ENCODE measurements at regions not wholly inside any gene's neighbourhood (a gene's known extent, or its start where the extent isn't known, plus 50 kb on each side); places are given as distances from the start of the nearest gene placed in this dataset.
"Not testable (repeated sequence)": the region's sequence is repeated elsewhere in the genome, so short reads cannot be mapped to it uniquely, and the experiment has no call there.

GRCh38 chr9:95689669-95690068 is 172.9 kb upstream of the PTCH1 start:
- TF ChIP-seq CTCF (IDR thresholded peaks at IDR 0.05; ENCODE audit: low read depth, low read length, missing control alignments) = no peak
- H3K4me3 ChIP-seq (ENCODE audit: low read depth, low read length) = no peak overlapping the region
- in situ Hi-C loops (cut with HindIII; ENCODE audit: low sequenced_read_pairs) = no loop called here
- DNase-seq (ENCODE audit: low read depth) = no peak

GRCh38 chr9:95684516-95684915 is 167.7 kb upstream of the PTCH1 start:
- TF ChIP-seq CTCF (IDR thresholded peaks at IDR 0.05; ENCODE audit: low read depth, low read length, missing control alignments) = no peak
- no peak overlapping the region for H3K4me3 ChIP-seq (ENCODE audit: low read depth, low read length)
- in situ Hi-C loops (cut with HindIII; ENCODE audit: low sequenced_read_pairs) = no loop called here
- no peak for DNase-seq (ENCODE audit: low read depth)

GRCh38 chr9:95680306-95680705 is 163.5 kb upstream of the PTCH1 start:
- H3K4me3 ChIP-seq (ENCODE audit: low read depth, low read length); in situ Hi-C loops (cut with HindIII; ENCODE audit: low sequenced_read_pairs); DNase-seq (ENCODE audit: low read depth): not testable (repeated sequence)

- in situ Hi-C loops (cut with HindIII; ENCODE audit: low sequenced_read_pairs) = no loop called here
- DNase-seq (ENCODE audit: low read depth) = no peak
- no peak overlapping the region for H3K4me3 ChIP-seq (ENCODE audit: low read depth, low read length)
- TF ChIP-seq CTCF (IDR thresholded peaks at IDR 0.05; ENCODE audit: low read depth, low read length, missing control alignments) = no peak
Observed at GRCh38 chr9:95679874-95680273, 163.1 kb upstream of the PTCH1 start.

- no peak overlapping the region for H3K4me3 ChIP-seq (ENCODE audit: low read depth, low read length)
- in situ Hi-C loops (cut with HindIII; ENCODE audit: low sequenced_read_pairs) = no loop called here
- TF ChIP-seq CTCF (IDR thresholded peaks at IDR 0.05; ENCODE audit: low read depth, low read length, missing control alignments) = no peak
- DNase-seq (ENCODE audit: low read depth) = no peak
Observed at GRCh38 chr9:95678759-95679158, 162.0 kb upstream of the PTCH1 start.

- no peak overlapping the region for H3K4me3 ChIP-seq (ENCODE audit: low read depth, low read length)
- in situ Hi-C loops (cut with HindIII; ENCODE audit: low sequenced_read_pairs) = no loop called here
- TF ChIP-seq CTCF (IDR thresholded peaks at IDR 0.05; ENCODE audit: low read depth, low read length, missing control alignments) = no peak
- DNase-seq (ENCODE audit: low read depth) = no peak
Observed at GRCh38 chr9:95670122-95670521, 153.4 kb upstream of the PTCH1 start.

GRCh38 chr9:95669253-95669652 is 152.5 kb upstream of the PTCH1 start:
- in situ Hi-C loops (cut with HindIII; ENCODE audit: low sequenced_read_pairs) = no loop called here
- H3K4me3 ChIP-seq (ENCODE audit: low read depth, low read length) = no peak overlapping the region
- no peak for TF ChIP-seq CTCF (IDR thresholded peaks at IDR 0.05; ENCODE audit: low read depth, low read length, missing control alignments)
- DNase-seq (ENCODE audit: low read depth) = no peak

Data from astrocyte of the cerebellum (primary cell).